Right atrium auricular region (tissue), 2 donors: ENCODE measurements at regions not wholly inside any gene's neighbourhood (a gene's known extent, or its start where the extent isn't known, plus 50 kb on each side); places are given as distances from the start of the nearest gene placed in this dataset.
"Not testable (repeated sequence)": the region's sequence is repeated elsewhere in the genome, so short reads cannot be mapped to it uniquely, and the experiment has no call there.

Experiments used
- DNase-seq: peaks from one replicate; pipeline ENCODE4 v3.0.0-alpha.2; 2019; ENCODE audit warnings: low spot score
- H3K27ac ChIP-seq, 2 donors: fragments of 200-600 bp; sonication (generic); 1 replicate in 1 of 2; 2 replicates in 1 of 2; pipeline ENCODE4 v1.5.1; 2016 to 2019
- H3K27me3 ChIP-seq, 2 donors: fragments of 200-600 bp; sonication (generic); one replicate each; pipeline versions ENCODE4 v1.5.1 to v1.6.0; 2017 to 2019
- H3K36me3 ChIP-seq: fragments of 200-600 bp; sonication (generic); one replicate; pipeline ENCODE4 v1.5.1; 2016
- H3K4me1 ChIP-seq, 2 donors: fragments of 200-600 bp; sonication (generic); one replicate each; pipeline versions ENCODE4 v1.5.1 to v1.6.0; 2017 to 2019
- H3K4me3 ChIP-seq, 2 donors: fragments of 200-600 bp; sonication (generic); 1 replicate in 1 of 2; 2 replicates in 1 of 2; pipeline ENCODE4 v1.5.1; 2017 to 2019; ENCODE audit warnings: mild to moderate bottlenecking in 1 of 2, moderate library complexity in 1 of 2
- H3K9me3 ChIP-seq, 2 donors: fragments of 200-600 bp; sonication (generic); one replicate each; pipeline ENCODE4 v1.5.1; 2019
- TF ChIP-seq, protein P1 (sequence below), 2 donors: fragments of 200-600 bp; sonication (generic); IDR thresholded peaks; one replicate each; pipeline ENCODE4 v1.5.1; 2019; ENCODE audit warnings: antibody characterized with exemption in 2 of 2

DNA sequence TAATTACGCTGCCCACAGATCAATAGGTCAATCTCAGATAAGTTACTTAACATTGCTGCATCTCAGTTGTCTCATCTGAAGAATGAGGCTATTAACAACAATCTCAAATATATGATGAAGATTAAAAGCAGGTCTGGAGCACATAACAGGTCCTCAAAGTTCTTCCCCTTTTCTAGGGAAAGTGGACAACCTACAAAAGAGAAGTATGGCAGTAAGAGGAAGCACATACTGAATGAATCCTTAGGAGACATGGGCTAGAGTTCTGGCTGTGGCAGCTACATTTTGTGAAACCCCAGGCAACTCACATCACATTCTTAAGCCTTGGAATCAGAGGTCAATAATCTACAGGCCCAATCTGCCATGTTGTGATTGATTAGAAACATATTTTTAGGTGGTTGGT lies 180.6 kb downstream of the PCTP start:
- Histone ChIP-seq H3K4me3 (no peak overlapping the region), H3K4me1 (no peaks in the 10 kb centered on the region), H3K9me3 (no peaks in the 10 kb centered on the region), H3K27ac (no peak overlapping the region), H3K27me3 (no peaks in the 10 kb centered on the region), H3K36me3 (no peaks in the 10 kb centered on the region)
- no peak for DNase-seq
- TF ChIP-seq, protein P1, sequence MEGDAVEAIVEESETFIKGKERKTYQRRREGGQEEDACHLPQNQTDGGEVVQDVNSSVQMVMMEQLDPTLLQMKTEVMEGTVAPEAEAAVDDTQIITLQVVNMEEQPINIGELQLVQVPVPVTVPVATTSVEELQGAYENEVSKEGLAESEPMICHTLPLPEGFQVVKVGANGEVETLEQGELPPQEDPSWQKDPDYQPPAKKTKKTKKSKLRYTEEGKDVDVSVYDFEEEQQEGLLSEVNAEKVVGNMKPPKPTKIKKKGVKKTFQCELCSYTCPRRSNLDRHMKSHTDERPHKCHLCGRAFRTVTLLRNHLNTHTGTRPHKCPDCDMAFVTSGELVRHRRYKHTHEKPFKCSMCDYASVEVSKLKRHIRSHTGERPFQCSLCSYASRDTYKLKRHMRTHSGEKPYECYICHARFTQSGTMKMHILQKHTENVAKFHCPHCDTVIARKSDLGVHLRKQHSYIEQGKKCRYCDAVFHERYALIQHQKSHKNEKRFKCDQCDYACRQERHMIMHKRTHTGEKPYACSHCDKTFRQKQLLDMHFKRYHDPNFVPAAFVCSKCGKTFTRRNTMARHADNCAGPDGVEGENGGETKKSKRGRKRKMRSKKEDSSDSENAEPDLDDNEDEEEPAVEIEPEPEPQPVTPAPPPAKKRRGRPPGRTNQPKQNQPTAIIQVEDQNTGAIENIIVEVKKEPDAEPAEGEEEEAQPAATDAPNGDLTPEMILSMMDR (IDR thresholded peaks at IDR 0.05): no peak

DNA sequence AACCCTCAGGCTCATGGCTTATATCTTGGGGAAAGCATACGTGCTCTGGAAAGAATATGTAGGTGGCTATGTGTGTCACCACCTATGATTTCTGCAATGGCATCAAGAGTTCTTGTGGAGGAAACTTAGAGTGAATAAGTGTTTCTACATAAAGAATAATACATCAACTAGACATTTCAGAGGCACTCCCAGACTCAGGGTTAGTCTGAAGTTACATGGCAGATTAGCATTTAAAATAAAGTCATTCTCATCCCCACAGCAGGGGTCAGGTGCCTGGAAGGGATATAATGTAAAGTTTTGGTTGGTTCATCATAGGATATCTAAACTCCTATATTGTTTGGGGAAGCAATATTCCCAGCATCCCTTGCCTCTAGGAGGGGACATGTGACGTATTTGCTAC lies 182.1 kb downstream of the PCTP start:
- Histone ChIP-seq H3K4me1 (no peaks in the 10 kb centered on the region), H3K36me3 (no peaks in the 10 kb centered on the region), H3K9me3 (no peaks in the 10 kb centered on the region), H3K27ac (no peak overlapping the region), H3K4me3 (no peak overlapping the region), H3K27me3 (no peaks in the 10 kb centered on the region)
- no peak for DNase-seq
- TF ChIP-seq, protein P1 (IDR thresholded peaks at IDR 0.05): no peak

DNA sequence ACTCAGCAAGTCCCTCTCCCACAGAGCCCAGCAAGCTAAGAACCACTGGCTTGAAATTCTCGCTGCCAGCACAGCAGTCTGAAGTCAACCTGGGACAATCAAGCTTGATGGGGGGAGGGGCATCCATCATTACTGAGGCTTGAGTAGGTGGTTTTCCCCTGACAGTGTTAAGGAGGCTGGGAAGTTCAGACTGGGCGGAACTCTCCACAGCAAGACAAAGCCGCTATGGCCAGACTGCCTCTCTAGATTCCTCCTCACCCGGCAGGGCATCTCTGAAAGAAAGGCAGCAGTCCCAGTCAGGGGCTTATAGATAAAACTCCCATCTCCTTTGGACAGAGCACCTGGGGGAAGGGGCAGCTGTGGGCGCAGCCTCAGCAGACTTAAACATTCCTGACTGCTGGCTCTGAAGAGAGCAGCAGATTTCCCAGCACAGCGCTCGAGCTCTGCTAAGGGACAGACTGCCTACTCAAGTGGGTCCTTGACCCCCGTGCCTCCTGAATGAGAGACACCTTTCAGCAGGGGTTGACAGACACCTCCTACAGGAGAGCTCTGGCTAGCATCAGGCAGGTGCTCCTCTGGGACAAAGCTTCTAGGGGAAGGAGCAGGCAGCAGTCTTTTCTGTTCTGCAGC lies 188.4 kb downstream of the PCTP start:
- DNase-seq, H3K27me3 ChIP-seq, H3K27ac ChIP-seq, H3K36me3 ChIP-seq, H3K4me1 ChIP-seq, H3K9me3 ChIP-seq, H3K4me3 ChIP-seq: not testable (repeated sequence)

DNA sequence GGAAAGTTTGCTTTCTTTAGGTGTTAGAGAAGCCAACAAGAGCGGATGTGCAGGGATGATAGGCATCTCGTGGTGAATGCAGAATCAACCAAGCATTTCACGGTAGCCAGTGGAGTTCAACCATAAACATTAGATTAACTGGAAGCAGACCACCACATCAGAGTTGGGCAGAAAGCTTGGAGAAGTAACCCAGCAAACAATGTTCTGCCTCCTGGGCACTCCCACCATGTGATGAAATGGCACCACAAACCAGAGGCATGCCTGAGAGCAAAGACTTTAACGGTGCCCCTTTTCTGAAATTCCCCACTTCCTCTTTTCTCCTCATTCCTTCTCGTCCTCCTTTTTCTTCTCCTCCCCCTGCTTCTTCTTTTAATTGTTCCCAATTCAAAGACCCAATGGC lies 193.5 kb upstream of the ANKFN1 start:
- no peaks in the 10 kb centered on the region for H3K4me1 ChIP-seq
- no peaks in the 10 kb centered on the region for H3K9me3 ChIP-seq
- no peaks in the 10 kb centered on the region for H3K27me3 ChIP-seq
- H3K36me3 ChIP-seq: no peaks in the 10 kb centered on the region
- TF ChIP-seq, protein P1 (IDR thresholded peaks at IDR 0.05): no peak
- DNase-seq: no peak
- H3K27ac ChIP-seq: no peak overlapping the region
- no peak overlapping the region for H3K4me3 ChIP-seq

DNA sequence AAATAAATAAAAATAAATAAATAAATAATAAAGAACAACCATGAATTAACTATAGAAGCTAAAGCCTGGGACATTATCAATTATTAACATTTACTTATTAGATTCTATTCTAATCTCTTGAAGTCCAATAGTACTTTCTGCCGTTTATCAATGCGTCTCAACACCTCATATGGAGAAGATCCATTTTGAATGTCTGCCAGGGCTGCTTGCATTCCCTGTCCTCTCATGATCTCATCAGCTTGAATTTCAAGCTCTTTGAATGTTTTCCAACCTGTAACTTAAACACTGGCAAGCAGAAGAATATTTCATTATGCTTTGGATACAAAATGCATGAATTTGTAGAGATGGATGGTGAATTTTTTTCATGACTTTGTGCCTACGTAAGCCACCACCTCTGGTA lies 191.9 kb upstream of the ANKFN1 start:
- H3K4me3 ChIP-seq: no peak overlapping the region
- H3K4me1 ChIP-seq: no peaks in the 10 kb centered on the region
- TF ChIP-seq, protein P1 (IDR thresholded peaks at IDR 0.05): no peak
- H3K27me3 ChIP-seq: no peaks in the 10 kb centered on the region
- no peaks in the 10 kb centered on the region for H3K36me3 ChIP-seq
- H3K9me3 ChIP-seq: no peaks in the 10 kb centered on the region
- no peak for DNase-seq
- H3K27ac ChIP-seq: no peak overlapping the region

DNA sequence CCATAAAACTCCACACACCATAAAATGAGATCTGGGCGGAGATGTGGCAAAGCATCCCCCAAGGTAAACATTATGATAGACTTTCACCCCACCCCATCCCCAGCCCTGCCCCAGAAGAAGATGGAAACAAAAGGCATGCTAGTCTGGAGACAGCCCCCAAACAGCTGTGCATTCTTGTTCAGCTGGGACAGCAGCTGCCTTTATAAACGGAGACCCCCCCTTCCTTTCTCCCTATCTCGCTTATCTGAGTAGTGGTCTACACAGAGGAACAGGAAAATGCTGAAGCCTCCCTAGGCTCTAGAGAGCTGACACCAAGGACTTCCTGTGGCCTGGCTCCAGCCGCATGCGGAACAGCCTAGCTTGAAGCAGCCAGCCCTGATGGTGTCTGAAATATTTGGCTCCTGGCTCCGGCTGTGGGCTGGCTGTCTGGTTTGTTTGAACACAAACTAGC lies 190.3 kb upstream of the ANKFN1 start:
- no peak overlapping the region for H3K4me3 ChIP-seq
- H3K36me3 ChIP-seq: no peaks in the 10 kb centered on the region
- TF ChIP-seq, protein P1 (IDR thresholded peaks at IDR 0.05): no peak
- no peaks in the 10 kb centered on the region for H3K4me1 ChIP-seq
- no peak overlapping the region for H3K27ac ChIP-seq
- H3K9me3 ChIP-seq: no peaks in the 10 kb centered on the region
- H3K27me3 ChIP-seq: no peaks in the 10 kb centered on the region
- DNase-seq: no peak
